ENCODE measurements at regions not wholly inside any gene's neighbourhood (a gene's known extent, or its start where the extent isn't known, plus 50 kb on each side); places are given as distances from the start of the nearest gene placed in this dataset.

DNA sequence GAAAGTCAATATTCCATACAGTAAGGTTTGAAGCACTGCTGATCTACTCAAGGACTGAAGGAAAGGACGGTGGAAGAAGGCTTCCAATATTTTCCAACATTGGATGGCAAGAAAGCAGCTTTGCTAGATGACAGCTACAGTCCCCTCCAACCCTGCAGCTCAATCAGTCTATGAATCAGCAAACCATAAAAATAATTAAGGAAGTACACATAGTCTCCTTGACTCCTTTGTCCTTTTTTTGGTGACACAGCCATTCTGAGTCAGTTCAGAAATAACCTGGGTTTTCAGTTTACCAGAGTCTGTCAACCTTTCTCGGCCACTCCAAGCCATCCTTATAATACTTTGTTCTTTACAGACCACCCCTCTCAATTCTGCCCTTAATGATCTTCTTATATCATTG lies 232.5 kb downstream of the IBTK start:
- no peak for TF ChIP-seq POLR2A (IDR thresholded peaks at IDR 0.05)
- no peak for TF ChIP-seq CTCF (IDR thresholded peaks at IDR 0.05)

All from esophagus squamous epithelium (tissue), 4 donors.